HFF-Myc (cell line): ENCODE measurements at regions not wholly inside any gene's neighbourhood (a gene's known extent, or its start where the extent isn't known, plus 50 kb on each side); places are given as distances from the start of the nearest gene placed in this dataset.

Experiments used
- DNase-seq: peaks from one replicate; pipeline ENCODE4 v3.0.0-alpha.2; 2011; ENCODE audit warnings: low read depth; ENCODE audit errors: extremely low read depth
- H3K4me3 ChIP-seq: replicated peaks from 2 replicates; pipeline ENCODE4 v1.5.1; 2011; ENCODE audit warnings: low read depth, mild to moderate bottlenecking, control low read depth, low read length
- TF ChIP-seq, protein P1 (sequence below): IDR thresholded peaks from 2 replicates; pipeline ENCODE4 v1.5.1; 2012; ENCODE audit warnings: mild to moderate bottlenecking, low read depth, low read length, control low read depth; ENCODE audit errors: missing control alignments

DNA sequence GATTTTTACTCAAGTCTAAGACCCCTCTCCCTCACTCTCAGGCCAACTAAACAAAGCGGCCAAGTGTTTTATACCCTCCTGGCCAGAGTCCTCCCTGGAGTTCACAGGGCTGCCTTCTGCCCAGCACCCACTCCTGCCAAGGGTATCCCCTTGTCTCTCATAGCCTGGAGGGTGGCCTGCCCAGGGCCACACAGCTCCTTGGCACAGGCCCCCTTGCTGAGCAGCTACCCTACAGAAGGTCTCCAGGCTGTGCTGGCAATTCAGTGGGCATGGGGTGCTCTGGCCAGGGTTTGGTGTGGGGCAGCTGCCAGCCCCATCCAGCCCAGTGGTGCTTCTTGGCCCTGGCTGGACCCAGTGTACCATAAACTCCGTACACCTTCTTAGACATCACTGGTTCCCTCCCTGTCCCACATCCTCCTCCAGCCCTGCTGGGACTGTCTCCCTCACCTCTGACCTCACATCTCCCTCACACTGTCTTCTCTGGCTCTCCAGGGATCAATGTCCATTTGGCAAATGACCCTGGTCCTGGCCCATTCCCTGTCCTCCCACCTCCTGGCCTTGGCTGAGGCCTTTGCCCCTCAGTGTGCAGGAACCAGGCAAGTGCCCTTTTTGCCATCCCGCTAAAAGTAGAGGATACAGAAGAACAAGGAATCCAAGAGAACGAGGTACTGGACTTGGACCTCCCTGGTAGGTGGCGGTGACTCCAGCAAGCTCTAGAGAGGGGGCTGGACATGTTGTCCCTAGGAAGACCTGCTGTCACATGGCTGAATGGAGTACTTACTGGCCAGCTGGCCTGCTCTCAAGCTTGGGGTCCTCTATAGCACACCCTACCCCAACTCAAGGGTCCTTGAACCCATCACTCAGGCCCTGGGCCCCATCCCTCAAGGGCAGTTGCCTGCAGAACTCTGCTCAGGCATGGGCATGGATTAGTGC, 50.0 kb upstream of the TRPM1 start:
- no peak overlapping the region for H3K4me3 ChIP-seq
- no peak for DNase-seq
- TF ChIP-seq, protein P1, sequence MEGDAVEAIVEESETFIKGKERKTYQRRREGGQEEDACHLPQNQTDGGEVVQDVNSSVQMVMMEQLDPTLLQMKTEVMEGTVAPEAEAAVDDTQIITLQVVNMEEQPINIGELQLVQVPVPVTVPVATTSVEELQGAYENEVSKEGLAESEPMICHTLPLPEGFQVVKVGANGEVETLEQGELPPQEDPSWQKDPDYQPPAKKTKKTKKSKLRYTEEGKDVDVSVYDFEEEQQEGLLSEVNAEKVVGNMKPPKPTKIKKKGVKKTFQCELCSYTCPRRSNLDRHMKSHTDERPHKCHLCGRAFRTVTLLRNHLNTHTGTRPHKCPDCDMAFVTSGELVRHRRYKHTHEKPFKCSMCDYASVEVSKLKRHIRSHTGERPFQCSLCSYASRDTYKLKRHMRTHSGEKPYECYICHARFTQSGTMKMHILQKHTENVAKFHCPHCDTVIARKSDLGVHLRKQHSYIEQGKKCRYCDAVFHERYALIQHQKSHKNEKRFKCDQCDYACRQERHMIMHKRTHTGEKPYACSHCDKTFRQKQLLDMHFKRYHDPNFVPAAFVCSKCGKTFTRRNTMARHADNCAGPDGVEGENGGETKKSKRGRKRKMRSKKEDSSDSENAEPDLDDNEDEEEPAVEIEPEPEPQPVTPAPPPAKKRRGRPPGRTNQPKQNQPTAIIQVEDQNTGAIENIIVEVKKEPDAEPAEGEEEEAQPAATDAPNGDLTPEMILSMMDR: no peak

DNA sequence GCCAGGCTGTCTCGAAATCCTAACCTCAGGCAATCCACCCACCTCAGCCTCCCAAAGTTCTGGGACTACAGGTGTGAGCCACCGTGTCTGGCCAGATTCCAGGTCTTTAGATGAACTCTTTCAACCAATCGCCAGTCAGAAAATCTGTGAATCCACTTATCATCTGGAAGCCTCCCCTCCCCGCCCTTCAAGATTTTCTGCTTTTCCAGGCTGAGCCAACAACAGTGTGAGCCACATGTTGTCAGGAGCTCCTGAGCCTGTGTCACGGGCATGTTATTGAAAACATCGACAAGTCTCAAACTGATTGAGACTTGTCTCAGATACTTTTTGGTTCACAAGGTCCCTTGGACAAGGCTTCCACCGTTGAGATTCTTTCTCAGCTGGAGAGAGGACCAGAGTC, 52.0 kb upstream of the TRPM1 start:
- no peak for DNase-seq
- TF ChIP-seq, protein P1: no peak
- no peak overlapping the region for H3K4me3 ChIP-seq

DNA sequence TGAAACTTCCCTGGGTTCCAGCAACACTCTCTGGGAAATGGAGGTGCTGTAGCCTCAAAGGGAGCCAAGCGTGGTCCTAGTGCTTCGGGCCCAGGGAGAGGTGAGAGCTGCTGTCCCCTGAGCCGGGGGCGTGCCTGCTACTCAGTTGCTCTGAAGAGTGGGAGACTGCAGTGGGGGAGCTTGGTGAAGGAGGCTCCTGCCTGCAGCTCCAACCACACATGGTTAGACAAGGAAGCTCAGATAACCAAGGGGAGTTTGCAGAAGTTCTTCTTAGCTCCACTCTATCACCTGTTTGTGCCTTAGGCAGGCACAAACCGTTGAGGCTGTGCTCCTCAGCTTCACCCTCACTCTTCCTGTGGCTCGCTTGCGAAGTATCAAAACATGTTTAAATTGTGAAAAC, 53.6 kb upstream of the TRPM1 start:
- DNase-seq: no peak
- TF ChIP-seq, protein P1: no peak
- H3K4me3 ChIP-seq: no peak overlapping the region

DNA sequence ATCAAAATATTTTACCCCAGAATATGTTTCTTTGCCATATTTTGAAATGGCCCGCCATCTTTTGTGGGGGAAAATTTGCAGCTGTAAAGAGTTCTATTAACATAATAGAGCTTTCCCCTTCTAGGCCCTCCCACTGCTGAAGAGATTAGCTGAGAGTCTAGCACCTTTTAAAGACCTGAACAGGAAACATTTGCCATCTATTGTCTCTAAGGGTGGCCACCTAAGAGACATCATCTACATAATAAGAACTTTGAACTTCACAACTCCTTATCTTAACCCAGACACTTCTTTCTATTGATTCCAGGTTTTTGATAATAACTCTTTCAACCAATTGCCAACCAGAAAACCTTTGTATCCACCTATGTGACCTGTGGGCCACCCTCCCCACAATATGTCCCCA, 54.7 kb upstream of the TRPM1 start:
- TF ChIP-seq, protein P1: no peak
- no peak for DNase-seq
- H3K4me3 ChIP-seq: no peak overlapping the region

DNA sequence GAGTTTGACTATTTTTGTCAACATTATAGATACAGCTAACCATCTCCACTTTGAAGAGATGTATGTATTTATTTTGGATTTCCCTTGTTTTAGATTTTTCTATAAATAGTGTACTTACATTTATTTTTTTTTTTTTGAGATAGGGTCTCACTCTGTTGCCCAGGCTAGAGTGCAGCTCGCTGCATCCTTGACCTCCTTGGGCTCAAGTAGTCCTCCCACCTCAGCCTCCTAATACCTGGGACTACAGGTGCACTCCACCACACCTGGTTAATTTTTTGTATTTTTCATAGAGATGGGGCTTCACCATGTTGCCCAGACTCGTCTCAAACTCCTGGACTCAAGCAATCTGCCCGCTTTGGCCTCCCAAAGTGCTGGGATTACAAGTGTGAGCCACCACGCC, 55.3 kb upstream of the TRPM1 start:
- no peak for DNase-seq
- no peak overlapping the region for H3K4me3 ChIP-seq
- TF ChIP-seq, protein P1: no peak

DNA sequence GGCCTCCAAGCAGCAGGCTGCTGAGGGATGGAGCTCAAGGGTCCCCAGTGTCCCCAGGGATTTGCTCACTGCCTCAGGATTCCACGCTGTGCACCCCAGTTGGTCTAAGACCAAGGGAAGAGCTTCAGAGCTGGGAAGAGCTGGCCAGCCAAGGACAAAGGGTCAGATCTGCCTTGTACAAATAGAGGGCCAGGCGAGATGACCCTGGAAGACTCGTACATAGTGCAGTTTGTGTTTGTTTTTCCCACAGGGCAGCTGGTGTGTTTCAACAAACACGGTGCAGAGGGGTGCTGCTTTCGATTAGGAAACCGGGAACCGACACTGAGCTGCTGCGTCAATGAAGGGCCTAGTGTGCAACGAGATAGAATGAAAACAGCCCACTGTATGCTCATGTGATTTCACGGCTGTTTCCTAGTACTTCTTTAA, 56.1 kb upstream of the TRPM1 start:
- TF ChIP-seq, protein P1: no peak
- no peak overlapping the region for H3K4me3 ChIP-seq
- DNase-seq: no peak
